SU-DHL-6 (cell line): ENCODE measurements at regions not wholly inside any gene's neighbourhood (a gene's known extent, or its start where the extent isn't known, plus 50 kb on each side); places are given as distances from the start of the nearest gene placed in this dataset.

Experiments
- H2AFZ ChIP-seq: fragments of 200-600 bp; sonication (generic); 2 replicates; pipeline ENCODE4 v1.6.1; 2014; ENCODE audit warnings: low read depth, mild to moderate bottlenecking, moderate library complexity, mixed read lengths, antibody characterized with exemption, low read length; ENCODE audit not compliant: severe bottlenecking
- H3F3A ChIP-seq: fragments of 200-600 bp; shearing (Covaris generic); 2 replicates; pipeline ENCODE4 v1.6.0; 2016; ENCODE audit warnings: antibody characterized with exemption, mild to moderate bottlenecking; ENCODE audit not compliant: insufficient read depth
- H3K27ac ChIP-seq: fragments of 200-600 bp; sonication (generic); 2 replicates; pipeline ENCODE4 v1.5.1; 2016; ENCODE audit warnings: low read depth, mild to moderate bottlenecking, low read length, moderate library complexity, mixed read lengths
- H3K27me3 ChIP-seq: fragments of 200-600 bp; sonication (generic), shearing (Covaris generic); 2 replicates; pipeline ENCODE4 v1.6.0; 2014; ENCODE audit warnings: mild to moderate bottlenecking, low read length
- H3K36me3 ChIP-seq: fragments of 200-600 bp; sonication (generic); 2 replicates; pipeline ENCODE4 v1.6.1; 2014; ENCODE audit warnings: mild to moderate bottlenecking, low read length, mixed read lengths
- H3K4me2 ChIP-seq: fragments of 300-600, 200-600 bp; shearing (Covaris generic), sonication (generic); 2 replicates; pipeline ENCODE4 v1.6.0; 2014; ENCODE audit warnings: low read length, low read depth, mild to moderate bottlenecking; ENCODE audit not compliant: poor library complexity, severe bottlenecking
- H3K4me3 ChIP-seq: fragments of 200-600 bp; sonication (generic); 2 replicates; pipeline ENCODE4 v1.5.1; 2014; ENCODE audit warnings: antibody characterized with exemption, low read length, mild to moderate bottlenecking, mixed read lengths; ENCODE audit not compliant: insufficient read depth, poor library complexity, severe bottlenecking
- H3K79me2 ChIP-seq: fragments of 200-600 bp; sonication (generic); 2 replicates; pipeline ENCODE4 v1.6.1; 2014; ENCODE audit warnings: mild to moderate bottlenecking, low read length, moderate library complexity; ENCODE audit not compliant: insufficient read depth
- H3K9ac ChIP-seq: fragments of 200-600 bp; sonication (generic); 2 replicates; pipeline ENCODE4 v1.7.0; 2014; ENCODE audit warnings: mild to moderate bottlenecking, low read length
- H3K9me2 ChIP-seq: fragments of 200-600 bp; sonication (generic); replicated peaks from 2 replicates; pipeline ENCODE4 v1.6.1; 2014; ENCODE audit warnings: low read length; ENCODE audit not compliant: insufficient read depth
- H3K9me3 ChIP-seq: fragments of 200-600 bp; sonication (generic); 2 replicates; pipeline ENCODE4 v1.6.1; 2014; ENCODE audit warnings: low read length, mixed read lengths; ENCODE audit not compliant: insufficient read depth
- H4K20me1 ChIP-seq: fragments of 200-600 bp; sonication (generic); 2 replicates; pipeline ENCODE4 v1.6.1; 2014; ENCODE audit warnings: low read depth, mild to moderate bottlenecking, antibody characterized with exemption, low read length, moderate library complexity, mixed read lengths
- EZH2phosphoT487 ChIP-seq: fragments of 200-600 bp; sonication (generic), shearing (Covaris generic); conservative IDR thresholded peaks from 2 replicates; pipeline ENCODE4 v1.6.1; 2018; ENCODE audit warnings: mild to moderate bottlenecking, antibody characterized with exemption, low read length, moderate library complexity, mixed read lengths
- TF ChIP-seq, protein P1 (sequence below): fragments of 200-600 bp; sonication (generic); IDR thresholded peaks from one replicate; pipeline ENCODE4 v1.5.1; 2017; ENCODE audit warnings: antibody characterized with exemption, mild to moderate bottlenecking, low read length, moderate library complexity; ENCODE audit not compliant: insufficient read depth, poor library complexity, severe bottlenecking

DNA sequence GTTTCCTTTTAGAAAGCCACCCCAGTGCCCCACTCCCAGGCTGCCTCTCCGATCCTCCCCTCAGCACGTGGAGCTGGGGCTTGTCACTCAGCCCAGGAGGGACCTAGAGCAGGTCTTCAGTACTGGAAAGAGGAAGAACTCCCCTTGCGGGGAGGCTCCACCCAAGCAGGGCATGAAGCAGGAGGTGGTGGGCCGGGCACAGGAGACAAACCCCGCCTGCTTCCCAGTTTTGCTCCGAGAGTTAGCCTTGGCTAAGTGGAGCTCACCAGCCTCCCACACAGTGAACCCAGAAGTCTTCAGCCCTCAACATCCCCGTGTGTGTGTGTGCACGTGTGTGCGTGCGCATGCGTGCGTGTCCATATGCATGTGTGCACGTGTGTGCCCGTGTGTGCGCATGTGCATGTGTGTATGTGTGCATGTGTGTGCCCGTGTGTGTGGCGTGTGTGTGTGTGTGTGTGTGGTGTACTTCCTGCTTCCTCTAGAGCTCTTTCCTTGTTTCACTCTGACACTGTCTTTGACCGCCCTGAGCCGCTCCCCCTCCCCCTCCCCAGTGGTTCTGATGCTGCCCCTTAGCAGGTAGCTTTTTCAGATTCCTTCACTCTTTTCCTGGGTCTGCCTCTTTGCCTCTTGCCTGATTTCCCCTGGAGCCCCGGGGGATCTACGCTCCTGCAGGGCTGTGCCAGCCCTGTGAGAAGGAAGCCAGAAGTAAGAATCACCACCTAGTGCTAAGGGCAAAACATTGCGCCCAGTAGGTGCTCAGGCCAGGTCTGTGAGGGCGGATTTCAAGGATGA lies 239.8 kb downstream of the CDC5L start:
- Histone ChIP-seq H3K36me3 (no peaks in the 10 kb centered on the region), H3K27ac (no peak overlapping the region), H3K9ac (no peak overlapping the region), H3F3A (no peaks in the 10 kb centered on the region), H3K9me2 (no peaks in the 10 kb centered on the region), H3K27me3 (no peaks in the 10 kb centered on the region), H4K20me1 (no peaks in the 10 kb centered on the region), H3K4me2 (no peak overlapping the region), H3K79me2 (no peaks in the 10 kb centered on the region), H2AFZ (no peak overlapping the region), H3K4me3 (no peak overlapping the region), H3K9me3 (no peaks in the 10 kb centered on the region)
- TF ChIP-seq, protein P1, sequence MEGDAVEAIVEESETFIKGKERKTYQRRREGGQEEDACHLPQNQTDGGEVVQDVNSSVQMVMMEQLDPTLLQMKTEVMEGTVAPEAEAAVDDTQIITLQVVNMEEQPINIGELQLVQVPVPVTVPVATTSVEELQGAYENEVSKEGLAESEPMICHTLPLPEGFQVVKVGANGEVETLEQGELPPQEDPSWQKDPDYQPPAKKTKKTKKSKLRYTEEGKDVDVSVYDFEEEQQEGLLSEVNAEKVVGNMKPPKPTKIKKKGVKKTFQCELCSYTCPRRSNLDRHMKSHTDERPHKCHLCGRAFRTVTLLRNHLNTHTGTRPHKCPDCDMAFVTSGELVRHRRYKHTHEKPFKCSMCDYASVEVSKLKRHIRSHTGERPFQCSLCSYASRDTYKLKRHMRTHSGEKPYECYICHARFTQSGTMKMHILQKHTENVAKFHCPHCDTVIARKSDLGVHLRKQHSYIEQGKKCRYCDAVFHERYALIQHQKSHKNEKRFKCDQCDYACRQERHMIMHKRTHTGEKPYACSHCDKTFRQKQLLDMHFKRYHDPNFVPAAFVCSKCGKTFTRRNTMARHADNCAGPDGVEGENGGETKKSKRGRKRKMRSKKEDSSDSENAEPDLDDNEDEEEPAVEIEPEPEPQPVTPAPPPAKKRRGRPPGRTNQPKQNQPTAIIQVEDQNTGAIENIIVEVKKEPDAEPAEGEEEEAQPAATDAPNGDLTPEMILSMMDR = no peak
- no peak for TF ChIP-seq EZH2phosphoT487

- H3K9me3 ChIP-seq = no peaks in the 10 kb centered on the region
- H3K36me3 ChIP-seq = no peaks in the 10 kb centered on the region
- no peak overlapping the region for H3K4me2 ChIP-seq
- no peaks in the 10 kb centered on the region for H3K79me2 ChIP-seq
- no peak overlapping the region for H3K4me3 ChIP-seq
- no peaks in the 10 kb centered on the region for H3K9me2 ChIP-seq
- H3F3A ChIP-seq = no peaks in the 10 kb centered on the region
- no peak overlapping the region for H3K9ac ChIP-seq
- H3K27me3 ChIP-seq = no peaks in the 10 kb centered on the region
- H2AFZ ChIP-seq = no peak overlapping the region
- H3K27ac ChIP-seq = no peak overlapping the region
- no peaks in the 10 kb centered on the region for H4K20me1 ChIP-seq
- TF ChIP-seq EZH2phosphoT487 = no peak
- TF ChIP-seq, protein P1 = no peak
Observed at GRCh38 chr6:44627883-44628271, 240.4 kb downstream of the CDC5L start.

- Histone ChIP-seq H3K79me2 (no peaks in the 10 kb centered on the region), H3K4me2 (no peak overlapping the region), H3K9me3 (no peaks in the 10 kb centered on the region), H3F3A (no peaks in the 10 kb centered on the region), H3K36me3 (no peaks in the 10 kb centered on the region), H3K9ac (no peak overlapping the region), H3K9me2 (no peaks in the 10 kb centered on the region), H3K27me3 (no peaks in the 10 kb centered on the region), H3K27ac (no peak overlapping the region), H3K4me3 (no peak overlapping the region), H2AFZ (no peak overlapping the region), H4K20me1 (no peaks in the 10 kb centered on the region)
- TF ChIP-seq, protein P1 = no peak
- no peak for TF ChIP-seq EZH2phosphoT487
Observed at GRCh38 chr6:44628347-44628746, 240.8 kb downstream of the CDC5L start.
